ENCODE measurements at regions not wholly inside any gene's neighbourhood (a gene's known extent, or its start where the extent isn't known, plus 50 kb on each side); places are given as distances from the start of the nearest gene placed in this dataset.

DNA sequence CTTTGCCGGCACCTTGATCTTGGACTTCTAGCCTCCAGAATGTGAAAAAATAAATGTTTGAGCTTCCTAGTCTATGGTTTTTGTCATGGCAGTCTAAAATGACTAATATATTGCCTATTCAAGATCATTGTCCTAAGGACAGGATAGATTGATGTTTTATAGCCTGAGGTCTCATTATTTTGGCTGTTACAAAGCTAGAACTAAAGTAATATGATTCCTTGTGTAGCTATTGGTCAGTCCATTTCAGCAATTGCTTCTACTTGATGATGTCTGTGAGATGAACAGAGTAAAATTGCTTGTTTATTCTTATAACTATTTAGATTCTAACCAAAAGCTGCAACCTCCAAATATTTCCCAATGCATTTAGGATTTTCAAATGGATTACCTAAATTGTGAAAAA, 145.0 kb downstream of the HRH4 start:
- peak; percentile 73 for ATAC-seq (ENCODE audit: low read depth)

More for the DNA sequence above, 145.0 kb downstream of the HRH4 start:
- intact Hi-C loops (cut with micrococcal nuclease) (loop anchor here (10.0 kb wide), 1 partner anchor 749 kb away; the partner anchor contains the start of gene ZNF521), in situ Hi-C loops (cut with MboI; ENCODE audit: low sequenced_read_pairs) (no loop called here), dilution Hi-C loops (cut with HindIII; ENCODE audit: low sequenced_read_pairs, unreplicated experiment) (no loop called here)
- POLR2A ChIA-PET (ENCODE audit: unreplicated experiment), result interaction anchor here (0.5 to 0.7 kb wide), 2 partner anchors 51 to 746 kb away, joined by 3 to 4 read pairs; no protein-coding TSS in a partner anchor
- TF ChIP-seq CEBPB (IDR thresholded peaks at IDR 0.05; ENCODE audit: low read depth, low read length), result no peak
- TF ChIP-seq RCOR1 (IDR thresholded peaks at IDR 0.05; ENCODE audit: insufficient replicate concordance, low read length), result no peak
- no peak for TF ChIP-seq USF2 (IDR thresholded peaks at IDR 0.05; ENCODE audit: low read depth, low read length)
- no peak for TF ChIP-seq MAZ (IDR thresholded peaks at IDR 0.05; ENCODE audit: borderline replicate concordance, low read depth, low read length)
- TF ChIP-seq NFE2L2 (IDR thresholded peaks at IDR 0.05; ENCODE audit: low read depth, low read length), result no peak
- TF ChIP-seq RFX5 (IDR thresholded peaks at IDR 0.05; ENCODE audit: low read depth, low read length), result no peak
- TF ChIP-seq BHLHE40 (IDR thresholded peaks at IDR 0.05; ENCODE audit: low read depth, low read length), result no peak
- no peak for TF ChIP-seq POLR2A (IDR thresholded peaks at IDR 0.05; ENCODE audit: low read depth, low read length)
- no peak for TF ChIP-seq CHD1 (IDR thresholded peaks at IDR 0.05; ENCODE audit: low read depth, low read length)
- no peak for TF ChIP-seq SMC3 (IDR thresholded peaks at IDR 0.05; ENCODE audit: low read depth, low read length)
- TF ChIP-seq MXI1 (IDR thresholded peaks at IDR 0.05; ENCODE audit: borderline replicate concordance, low read depth, low read length), result no peak
- no peak for TF ChIP-seq CTCF (conservative IDR thresholded peaks at IDR 0.05; ENCODE audit: low read depth, low read length)
- TF ChIP-seq, protein P1, sequence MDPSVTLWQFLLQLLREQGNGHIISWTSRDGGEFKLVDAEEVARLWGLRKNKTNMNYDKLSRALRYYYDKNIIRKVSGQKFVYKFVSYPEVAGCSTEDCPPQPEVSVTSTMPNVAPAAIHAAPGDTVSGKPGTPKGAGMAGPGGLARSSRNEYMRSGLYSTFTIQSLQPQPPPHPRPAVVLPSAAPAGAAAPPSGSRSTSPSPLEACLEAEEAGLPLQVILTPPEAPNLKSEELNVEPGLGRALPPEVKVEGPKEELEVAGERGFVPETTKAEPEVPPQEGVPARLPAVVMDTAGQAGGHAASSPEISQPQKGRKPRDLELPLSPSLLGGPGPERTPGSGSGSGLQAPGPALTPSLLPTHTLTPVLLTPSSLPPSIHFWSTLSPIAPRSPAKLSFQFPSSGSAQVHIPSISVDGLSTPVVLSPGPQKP (IDR thresholded peaks at IDR 0.05; ENCODE audit: borderline replicate concordance, low read depth, low read length), result no peak
- TF ChIP-seq MAFK (IDR thresholded peaks at IDR 0.05; ENCODE audit: low read depth, low read length), result no peak
- TF ChIP-seq FOS (IDR thresholded peaks at IDR 0.05; ENCODE audit: low read depth, low read length), result no peak
- TF ChIP-seq RAD21 (IDR thresholded peaks at IDR 0.05; ENCODE audit: low read length), result no peak
- H3K18ac ChIP-seq (ENCODE audit: low read depth, low read length), result no peak overlapping the region; the same call in 1 of the 2 replicates
- no peak overlapping the region for H2BK5ac ChIP-seq (ENCODE audit: low read depth, low read length, poor library complexity, severe bottlenecking)
- no peak overlapping the region for H2AK9ac ChIP-seq (replicated peaks; ENCODE audit: low read depth, low read length, poor library complexity)
- H3K79me1 ChIP-seq (ENCODE audit: low read depth in 1 of 2, low read length in 2 of 2), result no peaks in the 10 kb centered on the region
- BruUV-seq (replicated peaks), result no TSS peak
- no peaks in the 10 kb centered on the region for H4K20me1 ChIP-seq (ENCODE audit: insufficient read depth, low read length)
- no peak overlapping the region for H3K4me2 ChIP-seq (ENCODE audit: low read depth, low read length)
- no CpG with 5 or more reads among the region's 1 CpG for WGBS, 2 experiments (ENCODE audit: extremely low coverage in 2 of 2, insufficient read length in 1 of 2)
- no peak overlapping the region for H3K23ac ChIP-seq (ENCODE audit: low read depth, low read length)
- H3K9me1 ChIP-seq (ENCODE audit: insufficient read depth, low read length), result peaks cover 3% of the 10 kb centered on the region; the same call in 1 of the 2 replicates
- 0 out of 2 replicates have a peak, but pooled peaks cover 2% of the 10 kb centered on the region for H3K27me3 ChIP-seq (ENCODE audit: control insufficient read depth, insufficient read depth, low read length)
- 0 out of 2 replicates have a peak overlapping the region, but pooled peaks have one; percentile 28 for H3K56ac ChIP-seq (ENCODE audit: extremely low read depth, insufficient read depth, low read length)
- CTCF ChIA-PET, result interaction anchor here (1.7 kb wide), 1 partner anchor 121 kb away, joined by 6 read pairs; no protein-coding TSS in a partner anchor
- H2BK20ac ChIP-seq (ENCODE audit: low read depth, low read length), result peak overlapping the region; percentile 85; the same call in 1 of the 2 replicates
- H2AK5ac ChIP-seq (ENCODE audit: low read depth, low read length), result 0 out of 2 replicates have a peak overlapping the region, but pooled peaks have one; percentile 64
- H4K8ac ChIP-seq (ENCODE audit: low read depth in 2 of 2, low read length in 2 of 2), result no peak overlapping the region
- H3K4ac ChIP-seq (ENCODE audit: low read depth, low read length), result peak overlapping the region; percentile 64
- H2BK120ac ChIP-seq (ENCODE audit: low read depth, low read length), result peak overlapping the region; percentile 33; the same call in 1 of the 2 replicates
- peak overlapping the region; percentile 22; the same call in 1 of the 2 replicates for H3K14ac ChIP-seq (replicated peaks; ENCODE audit: low read depth, low read length)
- peaks cover 2% of the 10 kb centered on the region; the same call in 1 of the 2 replicates for H3K4me1 ChIP-seq (ENCODE audit: control insufficient read depth, insufficient read depth, low read length)
- H4K91ac ChIP-seq (ENCODE audit: insufficient read depth, low read depth, low read length), result peak overlapping the region; percentile 35; the same call in 1 of the 2 replicates
- no peaks in the 10 kb centered on the region for H3K9me3 ChIP-seq (ENCODE audit: control insufficient read depth, insufficient read depth, low read length)
- H3K36me3 ChIP-seq (ENCODE audit: control insufficient read depth, insufficient read depth, low read length), result no peaks in the 10 kb centered on the region
- H2BK15ac ChIP-seq (ENCODE audit: low read depth, low read length), result no peak overlapping the region
- no peak overlapping the region for H3K9ac ChIP-seq (ENCODE audit: low read depth, low read length)
- no peak overlapping the region for H3K4me3 ChIP-seq (ENCODE audit: insufficient read depth, low read depth, low read length)
- no peak overlapping the region for H2AFZ ChIP-seq (replicated peaks; ENCODE audit: low read length, poor library complexity)
- no peak overlapping the region for H3K27ac ChIP-seq (ENCODE audit: insufficient read depth, low read length)
- no peak overlapping the region for H4K5ac ChIP-seq (ENCODE audit: low read depth, low read length)
- DNase-seq, result peak; percentile 7
